VCaP (cell line): ENCODE measurements at regions not wholly inside any gene's neighbourhood (a gene's known extent, or its start where the extent isn't known, plus 50 kb on each side); places are given as distances from the start of the nearest gene placed in this dataset.

ENCODE experiments used
- H3K27ac ChIP-seq: fragments of 450-650 bp; 2 replicates; pipeline ENCODE4 v1.5.1; 2017
- TF ChIP-seq, protein P1 (sequence below): fragments of 450-650 bp; conservative IDR thresholded peaks from 2 replicates; pipeline ENCODE4 v1.5.1; 2017; ENCODE audit warnings: mild to moderate bottlenecking, moderate library complexity

DNA sequence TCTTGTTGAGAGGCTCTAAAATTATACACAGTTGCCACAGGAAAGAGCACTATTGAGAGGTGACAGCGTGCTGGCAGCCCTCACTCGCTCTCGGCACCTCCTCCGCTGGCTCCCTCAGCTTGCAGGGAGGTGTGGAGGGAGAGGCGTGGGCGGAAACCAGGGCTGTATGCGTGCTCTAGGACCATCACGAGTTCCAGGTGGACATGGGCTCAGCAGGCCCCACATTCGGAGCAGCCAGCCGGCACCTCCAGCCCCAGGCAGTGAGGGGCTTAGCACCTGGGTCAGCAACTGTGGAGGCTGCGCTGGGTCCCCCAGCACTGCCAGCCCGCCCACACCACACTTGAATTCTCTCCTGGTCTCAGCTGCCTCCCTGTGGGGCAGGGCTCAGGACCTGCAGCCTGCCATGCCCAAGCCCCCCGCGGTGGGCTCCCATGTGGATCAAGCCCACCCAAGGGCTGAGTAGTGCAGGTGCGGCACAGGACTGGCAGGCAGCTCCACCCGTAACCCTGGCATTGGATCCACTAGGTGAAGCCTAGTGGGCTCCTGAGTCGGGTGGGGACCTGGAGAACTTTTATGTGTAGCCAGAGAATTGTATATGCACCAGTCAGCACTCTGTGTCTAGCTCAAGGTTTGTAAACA lies 460.6 kb upstream of the ALCAM start:
- no peak overlapping the region for H3K27ac ChIP-seq
- TF ChIP-seq, protein P1, sequence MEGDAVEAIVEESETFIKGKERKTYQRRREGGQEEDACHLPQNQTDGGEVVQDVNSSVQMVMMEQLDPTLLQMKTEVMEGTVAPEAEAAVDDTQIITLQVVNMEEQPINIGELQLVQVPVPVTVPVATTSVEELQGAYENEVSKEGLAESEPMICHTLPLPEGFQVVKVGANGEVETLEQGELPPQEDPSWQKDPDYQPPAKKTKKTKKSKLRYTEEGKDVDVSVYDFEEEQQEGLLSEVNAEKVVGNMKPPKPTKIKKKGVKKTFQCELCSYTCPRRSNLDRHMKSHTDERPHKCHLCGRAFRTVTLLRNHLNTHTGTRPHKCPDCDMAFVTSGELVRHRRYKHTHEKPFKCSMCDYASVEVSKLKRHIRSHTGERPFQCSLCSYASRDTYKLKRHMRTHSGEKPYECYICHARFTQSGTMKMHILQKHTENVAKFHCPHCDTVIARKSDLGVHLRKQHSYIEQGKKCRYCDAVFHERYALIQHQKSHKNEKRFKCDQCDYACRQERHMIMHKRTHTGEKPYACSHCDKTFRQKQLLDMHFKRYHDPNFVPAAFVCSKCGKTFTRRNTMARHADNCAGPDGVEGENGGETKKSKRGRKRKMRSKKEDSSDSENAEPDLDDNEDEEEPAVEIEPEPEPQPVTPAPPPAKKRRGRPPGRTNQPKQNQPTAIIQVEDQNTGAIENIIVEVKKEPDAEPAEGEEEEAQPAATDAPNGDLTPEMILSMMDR, result no peak

DNA sequence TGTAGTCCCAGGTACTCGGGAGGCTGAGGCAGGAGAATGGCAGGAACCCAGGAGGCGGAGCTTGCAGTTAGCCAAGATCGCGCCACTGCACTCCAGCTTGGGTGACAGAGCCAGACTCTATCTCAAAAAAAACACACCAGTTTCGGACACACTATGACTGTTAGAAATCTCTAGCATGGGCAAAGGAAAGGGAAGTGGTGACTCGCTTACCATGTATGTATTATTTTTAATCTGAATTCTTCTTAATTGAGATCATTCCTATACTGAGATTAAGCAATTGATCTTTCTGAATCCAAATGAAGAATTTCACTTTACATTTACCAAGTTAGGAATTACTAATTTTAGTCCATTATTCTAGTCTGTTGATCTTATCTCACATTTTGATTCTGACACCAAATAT lies 459.2 kb upstream of the ALCAM start:
- TF ChIP-seq, protein P1, result no peak

DNA sequence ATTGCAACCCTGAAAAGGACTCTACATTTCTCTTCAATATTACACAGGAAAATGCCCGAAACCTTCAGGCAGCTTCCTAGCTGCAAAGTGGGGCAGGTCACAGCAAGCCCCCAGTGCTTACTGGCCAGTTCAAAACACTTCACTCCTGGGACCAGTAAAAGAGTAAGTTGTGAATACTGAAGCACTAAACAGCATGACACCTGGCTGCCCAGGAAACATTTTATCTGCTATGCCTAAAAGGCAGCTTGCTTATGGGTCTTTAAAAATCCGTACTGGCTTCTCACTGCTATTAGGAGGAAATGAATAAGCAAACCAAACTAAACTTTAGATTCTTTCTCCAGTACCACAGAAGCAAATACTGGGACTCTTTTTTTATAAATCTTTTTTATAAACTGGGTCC lies 457.9 kb upstream of the ALCAM start:
- TF ChIP-seq, protein P1, result no peak
- H3K27ac ChIP-seq, result no peak overlapping the region

More for the DNA sequence above, 459.2 kb upstream of the ALCAM start:
- no peak overlapping the region for H3K27ac ChIP-seq

DNA sequence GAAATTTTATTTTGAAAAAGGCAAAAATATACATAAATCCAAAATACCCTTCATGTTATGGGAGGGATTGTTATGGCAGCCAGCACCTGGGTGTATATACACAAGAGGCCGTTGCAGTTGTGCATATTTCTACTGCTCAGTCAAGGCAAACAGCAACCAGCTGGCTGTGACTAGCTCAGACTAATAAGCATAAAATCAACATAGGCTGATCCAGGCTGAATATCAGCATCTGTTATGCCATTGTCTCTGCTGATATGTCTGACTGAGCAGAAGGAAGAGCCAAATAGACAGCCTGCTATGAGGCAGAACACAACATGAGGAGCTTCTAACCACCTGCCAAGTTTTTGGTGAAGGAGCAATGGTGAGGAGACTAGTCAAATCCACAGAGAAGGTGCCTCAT lies 457.5 kb upstream of the ALCAM start:
- H3K27ac ChIP-seq, result no peak overlapping the region
- TF ChIP-seq, protein P1, result no peak

GRCh38 chr3:104909721-104910120 lies 457.0 kb upstream of the ALCAM start:
- H3K27ac ChIP-seq, result no peak overlapping the region

GRCh38 chr3:104911376-104911775 lies 455.3 kb upstream of the ALCAM start:
- TF ChIP-seq, protein P1, result no peak
- no peak overlapping the region for H3K27ac ChIP-seq

More at GRCh38 chr3:104909721-104910120, 457.0 kb upstream of the ALCAM start:
- TF ChIP-seq, protein P1, result no peak

DNA sequence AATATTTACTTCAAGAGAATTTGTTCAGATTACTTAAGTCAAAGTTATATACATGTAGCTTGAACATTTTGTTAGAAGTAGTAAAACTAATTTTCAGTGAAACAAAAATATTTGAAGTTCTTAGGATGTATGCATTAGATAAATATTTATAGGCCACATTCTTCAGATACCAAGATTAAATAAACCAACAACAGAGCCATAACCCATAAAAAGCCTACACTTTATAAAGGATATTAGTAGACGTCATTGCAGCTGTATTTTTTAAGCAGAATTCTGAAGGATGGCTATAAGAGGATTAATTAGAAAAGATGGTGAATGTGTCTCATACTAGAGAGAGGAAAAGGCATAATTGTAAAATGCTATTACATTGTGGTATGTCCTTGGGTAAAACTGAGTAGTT lies 449.7 kb upstream of the ALCAM start:
- TF ChIP-seq, protein P1, result no peak
- H3K27ac ChIP-seq, result no peak overlapping the region
